ENCODE measurements at regions not wholly inside any gene's neighbourhood (a gene's known extent, or its start where the extent isn't known, plus 50 kb on each side); places are given as distances from the start of the nearest gene placed in this dataset.

DNA sequence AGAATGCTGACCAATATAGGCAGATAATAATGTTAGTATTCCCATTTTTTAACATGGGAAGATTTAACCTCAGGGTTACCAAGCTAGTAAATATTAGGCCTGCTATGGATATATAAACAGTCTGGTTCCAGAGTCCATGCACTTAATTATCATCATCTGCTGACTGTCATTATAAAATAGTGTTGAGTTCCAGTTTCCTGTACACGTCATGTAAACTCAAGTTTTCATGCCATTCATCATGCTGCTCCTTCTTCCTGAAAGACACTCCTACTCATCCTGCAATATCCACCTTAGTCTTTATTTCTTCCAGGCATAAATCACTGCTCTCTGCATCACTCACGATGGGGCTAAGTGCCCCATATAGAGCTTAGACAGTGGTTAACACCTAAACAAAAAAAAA is 420.8 kb upstream of the SPHKAP start:
- TF ChIP-seq, protein P1, sequence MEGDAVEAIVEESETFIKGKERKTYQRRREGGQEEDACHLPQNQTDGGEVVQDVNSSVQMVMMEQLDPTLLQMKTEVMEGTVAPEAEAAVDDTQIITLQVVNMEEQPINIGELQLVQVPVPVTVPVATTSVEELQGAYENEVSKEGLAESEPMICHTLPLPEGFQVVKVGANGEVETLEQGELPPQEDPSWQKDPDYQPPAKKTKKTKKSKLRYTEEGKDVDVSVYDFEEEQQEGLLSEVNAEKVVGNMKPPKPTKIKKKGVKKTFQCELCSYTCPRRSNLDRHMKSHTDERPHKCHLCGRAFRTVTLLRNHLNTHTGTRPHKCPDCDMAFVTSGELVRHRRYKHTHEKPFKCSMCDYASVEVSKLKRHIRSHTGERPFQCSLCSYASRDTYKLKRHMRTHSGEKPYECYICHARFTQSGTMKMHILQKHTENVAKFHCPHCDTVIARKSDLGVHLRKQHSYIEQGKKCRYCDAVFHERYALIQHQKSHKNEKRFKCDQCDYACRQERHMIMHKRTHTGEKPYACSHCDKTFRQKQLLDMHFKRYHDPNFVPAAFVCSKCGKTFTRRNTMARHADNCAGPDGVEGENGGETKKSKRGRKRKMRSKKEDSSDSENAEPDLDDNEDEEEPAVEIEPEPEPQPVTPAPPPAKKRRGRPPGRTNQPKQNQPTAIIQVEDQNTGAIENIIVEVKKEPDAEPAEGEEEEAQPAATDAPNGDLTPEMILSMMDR (IDR thresholded peaks at IDR 0.05), result no peak
- Mint-ChIP-seq H3K4me3 (ENCODE audit: unreplicated experiment) (no peak overlapping the region), H3K27me3 (ENCODE audit: low read depth) (no peaks in the 10 kb centered on the region)

GRCh38 chr2:228600265-228600664 is 418.8 kb upstream of the SPHKAP start:
- no peak overlapping the region for H3K27ac Mint-ChIP-seq (ENCODE audit: unreplicated experiment)
- H3K27me3 Mint-ChIP-seq (ENCODE audit: low read depth), result no peaks in the 10 kb centered on the region
- peaks cover 9% of the 10 kb centered on the region for H3K9me3 Mint-ChIP-seq (ENCODE audit: low read depth)
- TF ChIP-seq, protein P1 (IDR thresholded peaks at IDR 0.05), result no peak
- no peaks in the 10 kb centered on the region for H3K4me1 Mint-ChIP-seq (ENCODE audit: low read depth)
- no peaks in the 10 kb centered on the region for H3K36me3 Mint-ChIP-seq (ENCODE audit: low read depth)
- no peak for DNase-seq (ENCODE audit: low spot score)
- H3K4me3 Mint-ChIP-seq (ENCODE audit: unreplicated experiment), result no peak overlapping the region

More for the DNA sequence above, 420.8 kb upstream of the SPHKAP start:
- peaks cover 7% of the 10 kb centered on the region for H3K9me3 Mint-ChIP-seq (ENCODE audit: low read depth)
- H3K36me3 Mint-ChIP-seq (ENCODE audit: low read depth), result no peaks in the 10 kb centered on the region
- no peak for DNase-seq (ENCODE audit: low spot score)
- H3K27ac Mint-ChIP-seq (ENCODE audit: unreplicated experiment), result no peak overlapping the region
- H3K4me1 Mint-ChIP-seq (ENCODE audit: low read depth), result no peaks in the 10 kb centered on the region

GRCh38 chr2:228599781-228600180 is 418.3 kb upstream of the SPHKAP start:
- no peaks in the 10 kb centered on the region for H3K36me3 Mint-ChIP-seq (ENCODE audit: low read depth)
- H3K4me1 Mint-ChIP-seq (ENCODE audit: low read depth), result no peaks in the 10 kb centered on the region
- no peak overlapping the region for H3K27ac Mint-ChIP-seq (ENCODE audit: unreplicated experiment)
- TF ChIP-seq, protein P1 (IDR thresholded peaks at IDR 0.05), result no peak
- no peak overlapping the region for H3K4me3 Mint-ChIP-seq (ENCODE audit: unreplicated experiment)
- no peak for DNase-seq (ENCODE audit: low spot score)
- peaks cover 6% of the 10 kb centered on the region for H3K9me3 Mint-ChIP-seq (ENCODE audit: low read depth)
- no peaks in the 10 kb centered on the region for H3K27me3 Mint-ChIP-seq (ENCODE audit: low read depth)

DNA sequence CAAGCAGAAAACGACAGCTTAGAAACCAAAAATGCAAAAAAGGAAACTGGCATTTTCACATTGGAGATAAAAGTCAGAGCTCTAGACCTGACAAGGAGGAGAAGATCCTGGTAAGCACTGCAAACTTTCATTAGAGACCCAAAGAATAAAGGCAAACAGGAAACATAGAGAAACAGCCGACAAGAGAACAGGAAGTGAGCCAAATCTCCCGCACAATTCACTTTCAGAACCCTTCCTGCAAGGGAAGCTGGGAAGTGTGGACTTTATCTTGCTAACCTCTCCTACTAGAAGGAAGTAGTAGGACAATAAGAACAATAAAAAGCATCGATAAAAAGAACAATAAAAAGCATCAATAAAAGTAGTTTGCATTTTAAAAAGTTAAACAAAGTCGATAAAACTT is 417.8 kb upstream of the SPHKAP start:
- Mint-ChIP-seq H3K27ac (ENCODE audit: unreplicated experiment) (no peak overlapping the region), H3K4me3 (ENCODE audit: unreplicated experiment) (no peak overlapping the region), H3K4me1 (ENCODE audit: low read depth) (no peaks in the 10 kb centered on the region), H3K9me3 (ENCODE audit: low read depth) (peaks cover 6% of the 10 kb centered on the region), H3K27me3 (ENCODE audit: low read depth) (no peaks in the 10 kb centered on the region), H3K36me3 (ENCODE audit: low read depth) (no peaks in the 10 kb centered on the region)
- TF ChIP-seq, protein P1 (IDR thresholded peaks at IDR 0.05), result no peak
- no peak for DNase-seq (ENCODE audit: low spot score)

GRCh38 chr2:228597032-228597431 is 415.5 kb upstream of the SPHKAP start:
- peaks cover 6% of the 10 kb centered on the region for H3K9me3 Mint-ChIP-seq (ENCODE audit: low read depth)
- H3K4me3 Mint-ChIP-seq (ENCODE audit: unreplicated experiment), result no peak overlapping the region
- DNase-seq (ENCODE audit: low spot score), result no peak
- H3K27me3 Mint-ChIP-seq (ENCODE audit: low read depth), result no peaks in the 10 kb centered on the region
- H3K27ac Mint-ChIP-seq (ENCODE audit: unreplicated experiment), result no peak overlapping the region
- H3K36me3 Mint-ChIP-seq (ENCODE audit: low read depth), result no peaks in the 10 kb centered on the region
- no peaks in the 10 kb centered on the region for H3K4me1 Mint-ChIP-seq (ENCODE audit: low read depth)
- TF ChIP-seq, protein P1 (IDR thresholded peaks at IDR 0.05), result no peak
